OCI-LY3 (cell line): ENCODE measurements at regions not wholly inside any gene's neighbourhood (a gene's known extent, or its start where the extent isn't known, plus 50 kb on each side); places are given as distances from the start of the nearest gene placed in this dataset.

Experiments
- H2AFZ ChIP-seq: fragments of 200-600, 300-600 bp; shearing (Covaris generic); 2 replicates; pipeline ENCODE4 v1.6.0; 2014; ENCODE audit warnings: antibody characterized with exemption, low read depth, low read length
- H3K27ac ChIP-seq: fragments of 200-600, 300-600 bp; sonication (generic); 2 replicates; pipeline ENCODE4 v1.5.1; 2014; ENCODE audit warnings: mild to moderate bottlenecking, low read length, moderate library complexity, mixed read lengths
- H3K27me3 ChIP-seq: fragments of 200-600, 300-600 bp; sonication (generic); 2 replicates; pipeline ENCODE4 v1.6.1; 2014; ENCODE audit warnings: low read depth, low read length, mixed read lengths
- H3K36me3 ChIP-seq: fragments of 200-600, 300-600 bp; sonication (generic); replicated peaks from 2 replicates; pipeline ENCODE3; 2014; ENCODE audit warnings: low read depth, low read length, mixed read lengths
- H3K4me1 ChIP-seq: fragments of 300-600, 200-600 bp; sonication (generic); 2 replicates; pipeline ENCODE4 v1.6.1; 2014; ENCODE audit warnings: low read length, mixed read lengths
- H3K4me2 ChIP-seq: fragments of 200-600, 300-600 bp; sonication (generic); 2 replicates; pipeline ENCODE4 v1.6.1; 2014; ENCODE audit warnings: low read length, mixed read lengths
- H3K4me3 ChIP-seq: fragments of 300-600, 200-600 bp; sonication (generic); 2 replicates; pipeline ENCODE4 v1.5.1; 2014; ENCODE audit warnings: antibody characterized with exemption, mild to moderate bottlenecking, low read length, moderate library complexity
- H3K79me2 ChIP-seq: fragments of 300-600, 200-600 bp; shearing (Covaris generic); 2 replicates; pipeline ENCODE4 v1.6.1; 2014; ENCODE audit warnings: mild to moderate bottlenecking, low read length, mixed read lengths
- H3K9ac ChIP-seq: fragments of 300-600, 200-600 bp; shearing (Covaris generic); 2 replicates; pipeline ENCODE4 v1.6.0; 2014; ENCODE audit warnings: mild to moderate bottlenecking, low read length, moderate library complexity
- H3K9me3 ChIP-seq: fragments of 200-600, 300-600 bp; shearing (Covaris generic); 2 replicates; pipeline ENCODE4 v1.6.1; 2014; ENCODE audit warnings: low read length, mixed read lengths; ENCODE audit not compliant: insufficient read depth
- H4K20me1 ChIP-seq: fragments of 200-600, 300-600 bp; sonication (generic); 2 replicates; pipeline ENCODE4 v1.6.1; 2016; ENCODE audit warnings: low read length, mixed read lengths; ENCODE audit not compliant: insufficient read depth
- EZH2phosphoT487 ChIP-seq: fragments of 200-600 bp; shearing (Covaris generic); IDR thresholded peaks from 2 replicates; pipeline ENCODE4 v1.6.1; 2018; ENCODE audit warnings: antibody characterized with exemption, mixed run types, low read depth
- TF ChIP-seq, protein P1 (sequence below): fragments of 200-600, 300-600 bp; sonication (generic); IDR thresholded peaks from 2 replicates; pipeline ENCODE4 v1.5.1; 2014; ENCODE audit warnings: antibody characterized with exemption, low read length, low read depth

DNA sequence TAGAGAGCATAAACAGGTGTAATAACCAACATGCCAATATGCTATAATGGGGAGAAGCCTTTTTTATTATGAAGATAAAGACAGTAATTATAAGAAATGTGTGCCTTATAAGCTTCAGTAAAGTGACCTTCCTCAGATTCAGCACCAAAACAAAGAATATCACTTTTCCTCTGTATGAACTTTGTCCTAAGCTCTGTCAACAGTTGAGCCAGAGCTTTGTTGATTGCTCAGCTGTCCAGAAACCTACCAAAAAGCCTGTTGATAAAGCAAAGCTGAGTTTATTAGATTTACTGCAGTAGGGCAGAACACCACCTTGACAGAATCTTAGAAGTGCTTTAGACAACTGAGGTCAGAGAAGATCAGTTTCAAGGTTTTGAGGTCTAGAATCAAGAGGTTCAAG lies 635.3 kb downstream of the EDEM1 start:
- H3K36me3 ChIP-seq: no peaks in the 10 kb centered on the region
- H3K79me2 ChIP-seq: no peaks in the 10 kb centered on the region
- no peak overlapping the region for H3K4me2 ChIP-seq
- no peaks in the 10 kb centered on the region for H4K20me1 ChIP-seq
- peaks cover 5% of the 10 kb centered on the region; the same call in 1 of the 2 replicates for H3K9me3 ChIP-seq
- H3K27ac ChIP-seq: no peak overlapping the region
- TF ChIP-seq, protein P1, sequence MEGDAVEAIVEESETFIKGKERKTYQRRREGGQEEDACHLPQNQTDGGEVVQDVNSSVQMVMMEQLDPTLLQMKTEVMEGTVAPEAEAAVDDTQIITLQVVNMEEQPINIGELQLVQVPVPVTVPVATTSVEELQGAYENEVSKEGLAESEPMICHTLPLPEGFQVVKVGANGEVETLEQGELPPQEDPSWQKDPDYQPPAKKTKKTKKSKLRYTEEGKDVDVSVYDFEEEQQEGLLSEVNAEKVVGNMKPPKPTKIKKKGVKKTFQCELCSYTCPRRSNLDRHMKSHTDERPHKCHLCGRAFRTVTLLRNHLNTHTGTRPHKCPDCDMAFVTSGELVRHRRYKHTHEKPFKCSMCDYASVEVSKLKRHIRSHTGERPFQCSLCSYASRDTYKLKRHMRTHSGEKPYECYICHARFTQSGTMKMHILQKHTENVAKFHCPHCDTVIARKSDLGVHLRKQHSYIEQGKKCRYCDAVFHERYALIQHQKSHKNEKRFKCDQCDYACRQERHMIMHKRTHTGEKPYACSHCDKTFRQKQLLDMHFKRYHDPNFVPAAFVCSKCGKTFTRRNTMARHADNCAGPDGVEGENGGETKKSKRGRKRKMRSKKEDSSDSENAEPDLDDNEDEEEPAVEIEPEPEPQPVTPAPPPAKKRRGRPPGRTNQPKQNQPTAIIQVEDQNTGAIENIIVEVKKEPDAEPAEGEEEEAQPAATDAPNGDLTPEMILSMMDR: no peak
- no peak for TF ChIP-seq EZH2phosphoT487
- H3K4me3 ChIP-seq: no peak overlapping the region
- H3K4me1 ChIP-seq: no peaks in the 10 kb centered on the region
- no peaks in the 10 kb centered on the region for H3K27me3 ChIP-seq
- no peak overlapping the region for H3K9ac ChIP-seq
- H2AFZ ChIP-seq: no peak overlapping the region

DNA sequence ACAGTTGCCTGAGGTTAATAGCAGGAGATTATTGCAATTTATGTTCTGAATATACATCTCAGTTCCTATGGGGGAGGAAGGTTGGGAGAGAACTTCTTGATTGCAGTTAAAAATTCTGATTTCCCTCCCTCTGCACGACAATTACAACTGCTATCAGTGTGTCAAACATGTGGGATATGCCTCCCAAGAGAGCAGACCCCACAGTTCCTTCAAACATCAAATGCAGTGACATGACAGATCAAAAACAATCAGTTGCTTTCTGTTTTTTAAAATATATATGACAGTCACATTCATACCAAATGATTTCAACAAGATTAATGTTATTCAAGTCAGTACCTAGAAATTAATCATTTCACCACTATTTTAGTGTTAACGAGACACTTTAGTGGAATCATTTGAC lies 639.0 kb downstream of the EDEM1 start:
- Histone ChIP-seq H3K4me2 (no peak overlapping the region), H3K27ac (no peak overlapping the region), H3K9ac (no peak overlapping the region), H2AFZ (no peak overlapping the region), H3K4me1 (no peaks in the 10 kb centered on the region), H3K27me3 (no peaks in the 10 kb centered on the region), H3K4me3 (no peak overlapping the region), H3K9me3 (peaks cover 8% of the 10 kb centered on the region; the same call in 1 of the 2 replicates), H4K20me1 (no peaks in the 10 kb centered on the region), H3K36me3 (no peaks in the 10 kb centered on the region), H3K79me2 (no peaks in the 10 kb centered on the region)
- TF ChIP-seq, protein P1: no peak
- TF ChIP-seq EZH2phosphoT487: no peak

DNA sequence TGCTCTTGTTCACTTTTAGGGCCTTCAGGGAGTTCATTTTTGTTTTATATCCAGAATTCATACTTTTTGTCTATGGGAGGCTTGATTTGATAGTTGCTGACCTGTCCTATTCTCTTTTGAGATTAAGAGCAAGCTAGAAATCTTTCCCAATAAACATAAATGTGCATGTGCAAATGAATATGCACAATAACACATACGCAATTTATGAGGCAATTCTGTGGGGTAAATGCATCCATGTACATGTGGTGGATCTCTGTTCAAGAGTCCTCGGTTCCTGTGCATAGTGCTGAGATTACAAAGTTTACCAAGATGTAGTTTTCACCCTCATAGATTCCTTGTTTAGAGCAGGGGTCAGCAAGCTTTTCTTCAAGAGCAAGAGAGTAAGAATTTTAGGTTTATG lies 640.7 kb downstream of the EDEM1 start:
- no peak overlapping the region for H3K27ac ChIP-seq
- H3K79me2 ChIP-seq: no peaks in the 10 kb centered on the region
- H3K4me2 ChIP-seq: no peak overlapping the region
- peaks cover 8% of the 10 kb centered on the region; the same call in 1 of the 2 replicates for H3K9me3 ChIP-seq
- H3K27me3 ChIP-seq: no peaks in the 10 kb centered on the region
- no peak overlapping the region for H2AFZ ChIP-seq
- H3K9ac ChIP-seq: no peak overlapping the region
- H4K20me1 ChIP-seq: no peaks in the 10 kb centered on the region
- H3K4me1 ChIP-seq: no peaks in the 10 kb centered on the region
- H3K4me3 ChIP-seq: no peak overlapping the region
- TF ChIP-seq, protein P1: no peak
- TF ChIP-seq EZH2phosphoT487: no peak
- H3K36me3 ChIP-seq: no peaks in the 10 kb centered on the region

- no peaks in the 10 kb centered on the region for H3K36me3 ChIP-seq
- H3K4me3 ChIP-seq: no peak overlapping the region
- no peaks in the 10 kb centered on the region for H4K20me1 ChIP-seq
- no peaks in the 10 kb centered on the region for H3K27me3 ChIP-seq
- no peak overlapping the region for H3K4me2 ChIP-seq
- no peaks in the 10 kb centered on the region for H3K4me1 ChIP-seq
- no peak overlapping the region for H3K9ac ChIP-seq
- no peaks in the 10 kb centered on the region for H3K9me3 ChIP-seq
- no peaks in the 10 kb centered on the region for H3K79me2 ChIP-seq
- TF ChIP-seq EZH2phosphoT487: no peak
- TF ChIP-seq, protein P1: no peak
- no peak overlapping the region for H3K27ac ChIP-seq
- H2AFZ ChIP-seq: no peak overlapping the region
Measured at GRCh38 chr3:5840056-5840455, 652.5 kb downstream of the EDEM1 start.
